K562 (cell line): ENCODE measurements at regions not wholly inside any gene's neighbourhood (a gene's known extent, or its start where the extent isn't known, plus 50 kb on each side); places are given as distances from the start of the nearest gene placed in this dataset.

Experiments
- ATAC-seq: fragments of 200-7000 bp; cut with Tn5 transposase; 3 replicates; pipeline ENCODE4 v1.9.1; 2020; ENCODE audit warnings: moderate library complexity
- BruUV-seq: library from RNA; stranded (reverse); fragments of 400-500 nt; replicated peaks from 2 replicates; lab custom pipeline; 2021; lab: Mats Ljungman, UMichigan
- CTCF ChIA-PET: fragments of 300-600 bp; formaldehyde crosslinking; extraction: SDS; loops from one replicate; lab custom pipeline; 2021; ENCODE audit warnings: low intra/inter-chr PET ratio; lab: Yijun Ruan, JAX
- POLR2A ChIA-PET: fragments of 300-600, 350-650 bp; sonication (Branson Sonifier 250); formaldehyde crosslinking; extraction: SDS; loops from one replicate; lab custom pipeline; 2021; ENCODE audit warnings: antibody characterized with exemption, inconsistent platforms; lab: Yijun Ruan, JAX
- DNase-seq, 4 experiments: peaks; one replicate each; pipeline versions ENCODE4 v3.0.0 to v3.0.0-alpha.2; 2011 to 2018; ENCODE audit warnings: low spot score in 3 of 4, mixed read lengths in 3 of 4; ENCODE audit errors: extremely low read depth in 1 of 4
- FAIRE-seq: peaks from 2 replicates; lab custom pipeline; 2011; peaks lifted over from hg19 to GRCh38; lab: Jason Lieb, UNC
- H2AFZ ChIP-seq: 2 replicates; pipeline ENCODE4 v1.6.0; 2011; ENCODE audit warnings: low read depth, low read length, control low read depth, inconsistent platforms
- H3K27ac ChIP-seq: fragments of 200-600 bp; 3 replicates; pipeline ENCODE4 v1.8.0; 2011; ENCODE audit warnings: low read depth, mild to moderate bottlenecking, control low read depth, inconsistent platforms, low read length, moderate library complexity, mixed read lengths; ENCODE audit errors: extremely low read depth
- H3K27me3 ChIP-seq, 2 experiments: fragments of 300-600 bp in 1 of 2; 2 replicates in 1 of 2; 3 replicates in 1 of 2; pipeline versions ENCODE4 v1.6.0 to v1.8.0; 2011; ENCODE audit warnings: inconsistent platforms in 2 of 2, low read length in 2 of 2, mild to moderate bottlenecking in 1 of 2, mixed read lengths in 1 of 2, moderate library complexity in 1 of 2; ENCODE audit not compliant: control insufficient read depth in 2 of 2, insufficient read depth in 2 of 2
- H3K36me3 ChIP-seq: fragments of 300-600 bp; 3 replicates; pipeline ENCODE4 v1.8.0; 2011; ENCODE audit warnings: mild to moderate bottlenecking, low read length, inconsistent platforms; ENCODE audit not compliant: control insufficient read depth, insufficient read depth
- H3K4me1 ChIP-seq, 2 experiments: fragments of 200-600 bp in 1 of 2; replicated peaks in 1 of 2; 2 replicates in 1 of 2; 3 replicates in 1 of 2; pipeline versions ENCODE4 v1.5.1 to v1.8.0; 2011; ENCODE audit warnings: inconsistent platforms in 2 of 2, low read length in 2 of 2, mild to moderate bottlenecking in 1 of 2, mixed read lengths in 1 of 2, moderate library complexity in 1 of 2; ENCODE audit not compliant: control insufficient read depth in 2 of 2, insufficient read depth in 2 of 2
- H3K4me2 ChIP-seq: 2 replicates; pipeline ENCODE4 v1.6.1; 2011; ENCODE audit warnings: low read length, control low read depth, inconsistent platforms, mixed read lengths; ENCODE audit not compliant: insufficient read depth
- H3K4me3 ChIP-seq: fragments of 200-600 bp; sonication (generic), shearing (Covaris generic); 2 replicates; pipeline ENCODE4 v1.5.1; 2016; ENCODE audit warnings: control low read depth, inconsistent platforms
- H3K79me2 ChIP-seq: fragments of 200-600 bp; 3 replicates; pipeline ENCODE4 v1.8.0; 2011; ENCODE audit warnings: low read length, inconsistent platforms; ENCODE audit not compliant: control insufficient read depth, insufficient read depth
- H3K9ac ChIP-seq, 2 experiments: 2 replicates each; pipeline versions ENCODE4 v1.6.0 to v1.6.1; 2011; ENCODE audit warnings: low read depth in 2 of 2, low read length in 2 of 2, control low read depth in 1 of 2, inconsistent platforms in 1 of 2, mild to moderate bottlenecking in 1 of 2, mixed read lengths in 1 of 2; ENCODE audit not compliant: insufficient read depth in 1 of 2
- H3K9me1 ChIP-seq: one replicate; pipeline ENCODE4 v1.6.0; 2011; ENCODE audit warnings: inconsistent platforms, mild to moderate bottlenecking, low read length, moderate library complexity; ENCODE audit not compliant: control insufficient read depth, insufficient read depth
- H3K9me3 ChIP-seq: replicated peaks from 2 replicates; pipeline ENCODE4 v1.5.1; 2011; ENCODE audit warnings: low read depth, low read length, inconsistent platforms; ENCODE audit not compliant: control insufficient read depth, insufficient read depth
- H4K20me1 ChIP-seq: replicated peaks from 2 replicates; pipeline ENCODE4 v1.6.1; 2011; ENCODE audit warnings: low read length, inconsistent platforms, mixed read lengths; ENCODE audit not compliant: control insufficient read depth, insufficient read depth
- CHD1 ChIP-seq: fragments of 200-600 bp; sonication (generic); IDR thresholded peaks from one replicate; pipeline ENCODE4 v1.6.1; 2012; ENCODE audit warnings: mild to moderate bottlenecking, moderate library complexity, low read length, inconsistent platforms
- E2F5 ChIP-seq: sonication (generic); formaldehyde crosslinking; IDR thresholded peaks from 2 replicates; pipeline ENCODE4 v1.8.0; 2022; ENCODE audit warnings: mild to moderate bottlenecking, missing genetic modification reagents
- FOSL1 ChIP-seq: fragments of 200-800 bp; sonication (Bioruptor generic); conservative IDR thresholded peaks from 2 replicates; pipeline ENCODE4 v1.6.1; 2016; ENCODE audit warnings: missing genetic modification characterization, missing compliant biosample characterization
- GATA2 ChIP-seq: sonication (generic); formaldehyde crosslinking; IDR thresholded peaks from 2 replicates; pipeline ENCODE4 v1.4.0; 2020; ENCODE audit warnings: mild to moderate bottlenecking, missing genetic modification reagents
- GATAD2A ChIP-seq: fragments of 450-650 bp; IDR thresholded peaks from 2 replicates; pipeline ENCODE4 v1.6.1; 2017
- LARP7 ChIP-seq: fragments of 450-650 bp; IDR thresholded peaks from 2 replicates; pipeline ENCODE4 v1.6.1; 2016
- MAX ChIP-seq: sonication (generic); formaldehyde crosslinking; IDR thresholded peaks from 2 replicates; pipeline ENCODE4 v1.9.0; 2022; ENCODE audit warnings: mild to moderate bottlenecking, missing genetic modification reagents
- NR4A1 ChIP-seq, 2 experiments: fragments of 250-450 bp in 1 of 2; fragments of 450-650 bp in 1 of 2; sonication (Bioruptor Pico) in 1 of 2; IDR thresholded peaks; 2 replicates each; pipeline versions ENCODE4 v1.4.0 to v1.6.1; 2016 to 2020; ENCODE audit warnings: mild to moderate bottlenecking in 2 of 2, missing compliant biosample characterization in 1 of 2, missing genetic modification characterization in 1 of 2, moderate library complexity in 1 of 2
- PHB ChIP-seq: fragments of 250-450 bp; sonication (Bioruptor Pico); IDR thresholded peaks from 2 replicates; pipeline ENCODE4 v1.5.0; 2021
- RAD51 ChIP-seq: fragments of 450-650 bp; IDR thresholded peaks from 2 replicates; pipeline ENCODE4 v1.7.1; 2016; ENCODE audit warnings: low read depth, mild to moderate bottlenecking, borderline replicate concordance
- SAFB2 ChIP-seq: fragments of 200-400 bp; formaldehyde crosslinking; IDR thresholded peaks from 2 replicates; pipeline ENCODE4 v1.6.1; 2018; ENCODE audit warnings: borderline replicate concordance, low read length, low read depth, moderate library complexity; ENCODE audit not compliant: severe bottlenecking
- TBL1XR1 ChIP-seq, 2 experiments: IDR thresholded peaks; 2 replicates each; pipeline ENCODE4 v1.6.1; 2012; ENCODE audit warnings: improper control_type of control experiment in 2 of 2, low read length in 2 of 2, mild to moderate bottlenecking in 1 of 2
- ZBTB5 ChIP-seq: fragments of 450-650 bp; IDR thresholded peaks from 2 replicates; pipeline ENCODE4 v1.6.1; 2017; ENCODE audit warnings: antibody characterized with exemption
- ZMIZ1 ChIP-seq, 2 experiments: fragments of 150-350 bp in 1 of 2; IDR thresholded peaks; 2 replicates each; pipeline ENCODE4 v1.6.1; 2012 to 2016; ENCODE audit warnings: low read depth in 2 of 2, low read length in 2 of 2, mild to moderate bottlenecking in 1 of 2, moderate library complexity in 1 of 2
- ZNF224 ChIP-seq: sonication (generic); formaldehyde crosslinking; IDR thresholded peaks from 2 replicates; pipeline ENCODE4 v1.8.0; 2022; ENCODE audit warnings: mild to moderate bottlenecking, missing genetic modification reagents
- ZNF395 ChIP-seq: fragments of 200-800 bp; sonication (Bioruptor generic); IDR thresholded peaks from 2 replicates; pipeline ENCODE4 v1.6.1; 2017; ENCODE audit warnings: missing genetic modification characterization, missing compliant biosample characterization
- WGBS: fragments of 100-300 bp; shearing (Covaris generic); methylation state at CpG from one replicate; pipeline ENCODE4 v1.1.6; 2016; ENCODE audit warnings: low coverage, mixed read lengths; ENCODE audit not compliant: insufficient coverage; ENCODE audit errors: missing lambda C conversion rate; 5-methylcytosine and 5-hydroxymethylcytosine counted together
- in situ Hi-C: fragments of 300-500 bp; cut with MboI; formaldehyde crosslinking; loops from 4 replicates; pipeline ENCODE4 v1.15.0; 2018; ENCODE audit warnings: inconsistent platforms, mixed read lengths
- intact Hi-C: fragments of 100-400 bp; cut with micrococcal nuclease; formaldehyde crosslinking; loops from 2 replicates; pipeline ENCODE4 v1.14.2; 2022

GRCh38 chr4:163693776-163694175 is 199.3 kb downstream of the TMA16 start:
- no peak overlapping the region for H3K9ac ChIP-seq
- H3K36me3 ChIP-seq, result no peaks in the 10 kb centered on the region
- in situ Hi-C loops (no loop called here), intact Hi-C loops (no loop called here)
- 0% methylated on average over 4 of the region's 4 CpGs for WGBS
- ChIA-PET CTCF (no interaction called here), POLR2A (no interaction called here)
- H3K27me3 ChIP-seq, result no peaks in the 10 kb centered on the region
- no peaks in the 10 kb centered on the region for H3K79me2 ChIP-seq
- no peak overlapping the region for H2AFZ ChIP-seq
- no TSS peak for BruUV-seq
- H3K9me1 ChIP-seq, result no peaks in the 10 kb centered on the region
- no peaks in the 10 kb centered on the region for H4K20me1 ChIP-seq
- ATAC-seq, result no peak
- H3K9me3 ChIP-seq, result no peaks in the 10 kb centered on the region
- FAIRE-seq, result no peak
- no peak overlapping the region for H3K27ac ChIP-seq
- no peak overlapping the region for H3K4me3 ChIP-seq
- H3K4me2 ChIP-seq, result no peak overlapping the region
- DNase-seq, result no peak
- no peaks in the 10 kb centered on the region for H3K4me1 ChIP-seq
- TF ChIP-seq SAFB2 (no peak), CHD1 (no peak), ZNF224 (no peak), GATAD2A (no peak), E2F5 (CRISPR knock-in tag) (no peak), MAX (CRISPR knock-in tag) (no peak), TBL1XR1 (IDR thresholded peaks at IDR 0.05; ENCODE audit: low read length in 2 of 2) (no peak), RAD51 (no peak), LARP7 (no peak), ZNF395 (CRISPR knock-in tag) (no peak), GATA2 (no peak), PHB (CRISPR knock-in tag) (no peak), ZMIZ1 (IDR thresholded peaks at IDR 0.05; ENCODE audit: low read depth in 2 of 2, low read length in 2 of 2) (no peak), FOSL1 (tag) (no peak), NR4A1 (CRISPR knock-in tag; IDR thresholded peaks at IDR 0.05) (no peak), NR4A1 (tag; IDR thresholded peaks at IDR 0.05) (no peak), ZBTB5 (no peak)
